GM23338 (cell line): ENCODE measurements at regions not wholly inside any gene's neighbourhood (a gene's known extent, or its start where the extent isn't known, plus 50 kb on each side); places are given as distances from the start of the nearest gene placed in this dataset.

ENCODE experiments used
- ATAC-seq: fragments of 200-7000 bp; cut with Tn5 transposase; 3 replicates; pipeline ENCODE4 v1.9.1; 2020
- DNase-seq: peaks from one replicate; pipeline ENCODE4 v3.0.0-alpha.2; 2015; ENCODE audit warnings: low spot score
- H2AFZ ChIP-seq: fragments of 200-600 bp; sonication (generic); 2 replicates; pipeline ENCODE4 v1.8.0; 2016; ENCODE audit warnings: antibody characterized with exemption, mild to moderate bottlenecking, moderate library complexity
- H3F3A ChIP-seq: fragments of 200-600 bp; sonication (generic); replicated peaks from 2 replicates; pipeline ENCODE4 v1.8.0; 2017; ENCODE audit warnings: antibody characterized with exemption, mixed run types, low read depth
- H3K27ac ChIP-seq: fragments of 200-600 bp; sonication (generic); 2 replicates; pipeline ENCODE4 v1.6.1; 2016; ENCODE audit warnings: low read depth
- H3K27me3 ChIP-seq: fragments of 200-600 bp; sonication (generic); 2 replicates; pipeline ENCODE4 v1.8.0; 2016; ENCODE audit warnings: mild to moderate bottlenecking, mixed run types, moderate library complexity; ENCODE audit not compliant: insufficient read depth
- H3K36me3 ChIP-seq: fragments of 200-600 bp; sonication (generic); 2 replicates; pipeline ENCODE4 v1.8.0; 2016; ENCODE audit warnings: mild to moderate bottlenecking; ENCODE audit not compliant: insufficient read depth
- H3K4me1 ChIP-seq: fragments of 200-600 bp; sonication (generic); 2 replicates; pipeline ENCODE4 v1.8.0; 2016; ENCODE audit warnings: mild to moderate bottlenecking, moderate library complexity; ENCODE audit not compliant: insufficient read depth
- H3K4me2 ChIP-seq: fragments of 200-600 bp; sonication (generic); 2 replicates; pipeline ENCODE4 v1.7.1; 2017; ENCODE audit warnings: mixed run types
- H3K4me3 ChIP-seq: fragments of 200-600 bp; sonication (generic); 2 replicates; pipeline ENCODE4 v1.6.1; 2016; ENCODE audit warnings: mixed run types
- H3K79me2 ChIP-seq: fragments of 200-600 bp; sonication (generic); replicated peaks from 2 replicates; pipeline ENCODE4 v1.8.0; 2017; ENCODE audit warnings: mild to moderate bottlenecking; ENCODE audit not compliant: insufficient read depth
- H3K9me2 ChIP-seq: fragments of 200-600 bp; sonication (generic); 2 replicates; pipeline ENCODE4 v1.8.0; 2017; ENCODE audit not compliant: insufficient read depth
- H4K20me1 ChIP-seq: fragments of 200-600 bp; sonication (generic); replicated peaks from 2 replicates; pipeline ENCODE4 v1.8.0; 2017; ENCODE audit warnings: mild to moderate bottlenecking; ENCODE audit not compliant: insufficient read depth
- H3K27ac Mint-ChIP-seq: 2 replicates; pipeline ENCODE4 v1.8.0; 2020; ENCODE audit warnings: inconsistent platforms, mild to moderate bottlenecking, moderate library complexity, mixed read lengths
- H3K27me3 Mint-ChIP-seq: 3 replicates; pipeline ENCODE4 v1.8.0; 2022; ENCODE audit warnings: low read depth, mild to moderate bottlenecking, moderate library complexity, mixed read lengths, inconsistent platforms; ENCODE audit not compliant: insufficient read depth, poor library complexity
- H3K36me3 Mint-ChIP-seq: 3 replicates; pipeline ENCODE4 v1.8.0; 2021; ENCODE audit warnings: low read depth, mild to moderate bottlenecking, inconsistent platforms, moderate library complexity, mixed read lengths
- H3K4me1 Mint-ChIP-seq: 3 replicates; pipeline ENCODE4 v1.8.0; 2020; ENCODE audit warnings: mild to moderate bottlenecking, inconsistent platforms, mixed read lengths
- H3K4me3 Mint-ChIP-seq: 3 replicates; pipeline ENCODE4 v1.8.0; 2021; ENCODE audit warnings: moderate library complexity, mild to moderate bottlenecking, inconsistent platforms, mixed read lengths
- H3K9me3 Mint-ChIP-seq: 3 replicates; pipeline ENCODE4 v1.8.0; 2020; ENCODE audit warnings: moderate library complexity, mild to moderate bottlenecking, inconsistent platforms, mixed read lengths
- CREB1 ChIP-seq: fragments of 250-450 bp; sonication (Bioruptor Pico); IDR thresholded peaks from 2 replicates; pipeline ENCODE4 v1.5.0; 2020; ENCODE audit warnings: low read depth, mild to moderate bottlenecking, moderate library complexity
- EZH2 ChIP-seq: fragments of 200-600 bp; sonication (generic); IDR thresholded peaks from one replicate; pipeline ENCODE4 v1.8.0; 2017; ENCODE audit warnings: antibody characterized with exemption, mild to moderate bottlenecking, low read depth; ENCODE audit not compliant: unreplicated experiment
- JUNB ChIP-seq: IDR thresholded peaks from one replicate; pipeline ENCODE4 v1.6.1; 2016; ENCODE audit warnings: antibody characterized with exemption; ENCODE audit not compliant: unreplicated experiment
- NANOG ChIP-seq: IDR thresholded peaks from 2 replicates; pipeline ENCODE4 v1.6.1; 2016; ENCODE audit warnings: antibody characterized with exemption, borderline replicate concordance
- POLR2AphosphoS5 ChIP-seq: IDR thresholded peaks from 2 replicates; pipeline ENCODE4 v1.6.1; 2016; ENCODE audit warnings: antibody characterized with exemption, low read depth
- STAT1 ChIP-seq: IDR thresholded peaks from one replicate; pipeline ENCODE4 v1.6.1; 2016; ENCODE audit warnings: antibody characterized with exemption; ENCODE audit not compliant: unreplicated experiment
- ZNF114 ChIP-seq: fragments of 250-450 bp; sonication (Bioruptor Pico); IDR thresholded peaks from 2 replicates; pipeline ENCODE4 v1.5.0; 2020; ENCODE audit warnings: mild to moderate bottlenecking, moderate library complexity
- ZNF462 ChIP-seq: fragments of 250-450 bp; sonication (Bioruptor Pico); IDR thresholded peaks from 2 replicates; pipeline ENCODE4 v1.5.0; 2020; ENCODE audit warnings: mild to moderate bottlenecking, moderate library complexity
- TF ChIP-seq, protein P1 (sequence below): IDR thresholded peaks from one replicate; pipeline ENCODE4 v1.6.1; 2018; ENCODE audit warnings: antibody characterized with exemption; ENCODE audit not compliant: unreplicated experiment
- TF ChIP-seq, protein P2 (sequence below), 2 experiments: fragments of 200-600 bp in 1 of 2; sonication (generic) in 1 of 2; conservative IDR thresholded peaks; 2 replicates each; pipeline versions ENCODE4 v1.5.1 to v1.6.1; 2016 to 2017; ENCODE audit warnings: antibody characterized with exemption in 2 of 2, low read depth in 2 of 2, mild to moderate bottlenecking in 2 of 2, moderate library complexity in 1 of 2
- TF ChIP-seq, protein P3 (sequence below): IDR thresholded peaks from 2 replicates; pipeline ENCODE4 v1.6.1; 2016; ENCODE audit warnings: antibody characterized with exemption

GRCh38 chr12:87687362-87687761 lies 341.8 kb downstream of the C12orf50 start:
- Mint-ChIP-seq H3K4me1 (peaks cover 10% of the 10 kb centered on the region), H3K4me3 (no peak overlapping the region), H3K36me3 (no peaks in the 10 kb centered on the region), H3K9me3 (no peaks in the 10 kb centered on the region), H3K27ac (peak overlapping the region; percentile 11; the same call in 1 of the 2 replicates), H3K27me3 (peaks cover 4% of the 10 kb centered on the region)
- H3K36me3 ChIP-seq = no peaks in the 10 kb centered on the region
- no peak overlapping the region; the same call in 1 of the 2 replicates for H2AFZ ChIP-seq
- H3K79me2 ChIP-seq = no peaks in the 10 kb centered on the region
- no peak overlapping the region for H3K4me3 ChIP-seq
- TF ChIP-seq POLR2AphosphoS5 (no peak), ZNF114 (CRISPR knock-in tag) (no peak), JUNB (no peak), ZNF462 (no peak), STAT1 (no peak), CREB1 (no peak), EZH2 (no peak), NANOG (no peak)
- TF ChIP-seq, protein P1, sequence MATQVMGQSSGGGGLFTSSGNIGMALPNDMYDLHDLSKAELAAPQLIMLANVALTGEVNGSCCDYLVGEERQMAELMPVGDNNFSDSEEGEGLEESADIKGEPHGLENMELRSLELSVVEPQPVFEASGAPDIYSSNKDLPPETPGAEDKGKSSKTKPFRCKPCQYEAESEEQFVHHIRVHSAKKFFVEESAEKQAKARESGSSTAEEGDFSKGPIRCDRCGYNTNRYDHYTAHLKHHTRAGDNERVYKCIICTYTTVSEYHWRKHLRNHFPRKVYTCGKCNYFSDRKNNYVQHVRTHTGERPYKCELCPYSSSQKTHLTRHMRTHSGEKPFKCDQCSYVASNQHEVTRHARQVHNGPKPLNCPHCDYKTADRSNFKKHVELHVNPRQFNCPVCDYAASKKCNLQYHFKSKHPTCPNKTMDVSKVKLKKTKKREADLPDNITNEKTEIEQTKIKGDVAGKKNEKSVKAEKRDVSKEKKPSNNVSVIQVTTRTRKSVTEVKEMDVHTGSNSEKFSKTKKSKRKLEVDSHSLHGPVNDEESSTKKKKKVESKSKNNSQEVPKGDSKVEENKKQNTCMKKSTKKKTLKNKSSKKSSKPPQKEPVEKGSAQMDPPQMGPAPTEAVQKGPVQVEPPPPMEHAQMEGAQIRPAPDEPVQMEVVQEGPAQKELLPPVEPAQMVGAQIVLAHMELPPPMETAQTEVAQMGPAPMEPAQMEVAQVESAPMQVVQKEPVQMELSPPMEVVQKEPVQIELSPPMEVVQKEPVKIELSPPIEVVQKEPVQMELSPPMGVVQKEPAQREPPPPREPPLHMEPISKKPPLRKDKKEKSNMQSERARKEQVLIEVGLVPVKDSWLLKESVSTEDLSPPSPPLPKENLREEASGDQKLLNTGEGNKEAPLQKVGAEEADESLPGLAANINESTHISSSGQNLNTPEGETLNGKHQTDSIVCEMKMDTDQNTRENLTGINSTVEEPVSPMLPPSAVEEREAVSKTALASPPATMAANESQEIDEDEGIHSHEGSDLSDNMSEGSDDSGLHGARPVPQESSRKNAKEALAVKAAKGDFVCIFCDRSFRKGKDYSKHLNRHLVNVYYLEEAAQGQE = no peak
- TF ChIP-seq, protein P2, sequence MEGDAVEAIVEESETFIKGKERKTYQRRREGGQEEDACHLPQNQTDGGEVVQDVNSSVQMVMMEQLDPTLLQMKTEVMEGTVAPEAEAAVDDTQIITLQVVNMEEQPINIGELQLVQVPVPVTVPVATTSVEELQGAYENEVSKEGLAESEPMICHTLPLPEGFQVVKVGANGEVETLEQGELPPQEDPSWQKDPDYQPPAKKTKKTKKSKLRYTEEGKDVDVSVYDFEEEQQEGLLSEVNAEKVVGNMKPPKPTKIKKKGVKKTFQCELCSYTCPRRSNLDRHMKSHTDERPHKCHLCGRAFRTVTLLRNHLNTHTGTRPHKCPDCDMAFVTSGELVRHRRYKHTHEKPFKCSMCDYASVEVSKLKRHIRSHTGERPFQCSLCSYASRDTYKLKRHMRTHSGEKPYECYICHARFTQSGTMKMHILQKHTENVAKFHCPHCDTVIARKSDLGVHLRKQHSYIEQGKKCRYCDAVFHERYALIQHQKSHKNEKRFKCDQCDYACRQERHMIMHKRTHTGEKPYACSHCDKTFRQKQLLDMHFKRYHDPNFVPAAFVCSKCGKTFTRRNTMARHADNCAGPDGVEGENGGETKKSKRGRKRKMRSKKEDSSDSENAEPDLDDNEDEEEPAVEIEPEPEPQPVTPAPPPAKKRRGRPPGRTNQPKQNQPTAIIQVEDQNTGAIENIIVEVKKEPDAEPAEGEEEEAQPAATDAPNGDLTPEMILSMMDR (conservative IDR thresholded peaks at IDR 0.05; ENCODE audit: low read depth in 2 of 2) = no peak
- TF ChIP-seq, protein P3, sequence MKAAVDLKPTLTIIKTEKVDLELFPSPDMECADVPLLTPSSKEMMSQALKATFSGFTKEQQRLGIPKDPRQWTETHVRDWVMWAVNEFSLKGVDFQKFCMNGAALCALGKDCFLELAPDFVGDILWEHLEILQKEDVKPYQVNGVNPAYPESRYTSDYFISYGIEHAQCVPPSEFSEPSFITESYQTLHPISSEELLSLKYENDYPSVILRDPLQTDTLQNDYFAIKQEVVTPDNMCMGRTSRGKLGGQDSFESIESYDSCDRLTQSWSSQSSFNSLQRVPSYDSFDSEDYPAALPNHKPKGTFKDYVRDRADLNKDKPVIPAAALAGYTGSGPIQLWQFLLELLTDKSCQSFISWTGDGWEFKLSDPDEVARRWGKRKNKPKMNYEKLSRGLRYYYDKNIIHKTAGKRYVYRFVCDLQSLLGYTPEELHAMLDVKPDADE = no peak
- ATAC-seq (peak; percentile 67), DNase-seq (peak; percentile 70)
- no peaks in the 10 kb centered on the region for H3K27me3 ChIP-seq
- H3K27ac ChIP-seq = no peak overlapping the region
- no peaks in the 10 kb centered on the region for H3F3A ChIP-seq
- H4K20me1 ChIP-seq = no peaks in the 10 kb centered on the region
- H3K4me2 ChIP-seq = no peak overlapping the region
- peaks cover 4% of the 10 kb centered on the region; the same call in 1 of the 2 replicates for H3K4me1 ChIP-seq
- no peaks in the 10 kb centered on the region for H3K9me2 ChIP-seq
